NCI-H524 treated with DMSO at 0.1 percent for 48 hours (cell line): ENCODE measurements at regions not wholly inside any gene's neighbourhood (a gene's known extent, or its start where the extent isn't known, plus 50 kb on each side); places are given as distances from the start of the nearest gene placed in this dataset.
"Not testable (repeated sequence)": the region's sequence is repeated elsewhere in the genome, so short reads cannot be mapped to it uniquely, and the experiment has no call there.

Experiments used
- DNase-seq: peaks from one replicate; lab custom pipeline; 2025; lab: John Stamatoyannopoulos, UW

- DNase-seq: no peak
These were observed 323.2 kb upstream of the INTU start for GRCh38 chr4:127309369-127310102.

- DNase-seq: no peak
These were observed 321.4 kb upstream of the INTU start for GRCh38 chr4:127311371-127311770.

- DNase-seq: no peak
These were observed 320.8 kb upstream of the INTU start for GRCh38 chr4:127311924-127312323.

DNA sequence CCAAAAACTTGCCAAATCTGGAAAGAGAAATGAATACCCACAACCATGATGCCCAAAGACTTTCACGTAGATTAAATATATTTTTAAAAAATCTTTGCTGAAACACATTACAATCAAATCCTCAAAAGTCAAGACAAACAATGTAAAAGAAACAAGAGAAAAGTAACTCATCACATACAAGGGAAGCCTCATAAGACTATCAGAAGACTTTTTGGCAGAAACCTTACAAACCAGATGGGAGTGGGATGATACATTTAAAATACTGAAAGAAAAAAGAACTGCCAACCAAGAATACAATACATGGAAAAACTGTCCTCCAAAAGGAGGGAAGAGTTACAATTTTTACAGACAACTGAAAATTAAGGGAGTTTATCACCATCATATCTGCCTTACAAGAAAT lies 319.0 kb upstream of the INTU start:
- no peak for DNase-seq

DNA sequence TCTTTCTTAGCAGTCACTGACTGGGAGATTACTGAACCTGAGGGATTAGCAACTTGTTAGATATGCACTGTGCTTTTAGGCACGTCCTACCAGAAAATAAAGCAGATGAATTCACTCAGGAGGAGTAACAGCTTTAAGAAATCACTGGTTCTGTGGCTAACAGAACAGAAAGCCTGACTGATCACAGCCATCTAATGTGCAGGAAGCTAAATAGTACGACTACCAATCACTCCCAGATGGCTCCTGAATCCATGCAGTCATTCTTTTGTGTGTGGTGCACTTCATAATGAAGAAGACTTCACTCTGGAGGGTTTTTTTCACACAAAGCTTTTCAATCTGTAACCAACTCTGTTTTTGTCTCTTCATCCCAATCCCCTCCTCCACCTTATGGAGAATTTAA lies 305.3 kb upstream of the INTU start:
- DNase-seq: no peak

GRCh38 chr4:127335073-127335620 lies 297.6 kb upstream of the INTU start:
- DNase-seq: no peak

DNA sequence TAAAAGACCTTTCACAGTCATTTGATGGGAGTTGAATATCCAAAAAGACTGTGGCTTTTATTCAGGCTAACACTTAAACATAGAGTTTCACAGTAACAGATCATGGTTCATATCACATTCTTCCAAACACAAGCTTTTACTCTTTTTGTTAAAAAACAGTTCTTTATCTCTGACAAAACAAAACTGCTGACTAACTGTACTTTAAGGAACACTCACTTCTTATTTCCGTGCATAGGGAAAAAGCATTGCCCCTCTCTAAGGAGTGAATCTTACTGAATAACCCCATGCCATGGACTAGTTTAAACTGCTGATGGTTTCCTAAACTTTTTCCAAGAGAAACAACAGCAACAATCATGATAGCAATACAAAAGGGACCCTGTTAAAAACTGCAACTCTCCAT lies 297.0 kb upstream of the INTU start:
- no peak for DNase-seq

DNA sequence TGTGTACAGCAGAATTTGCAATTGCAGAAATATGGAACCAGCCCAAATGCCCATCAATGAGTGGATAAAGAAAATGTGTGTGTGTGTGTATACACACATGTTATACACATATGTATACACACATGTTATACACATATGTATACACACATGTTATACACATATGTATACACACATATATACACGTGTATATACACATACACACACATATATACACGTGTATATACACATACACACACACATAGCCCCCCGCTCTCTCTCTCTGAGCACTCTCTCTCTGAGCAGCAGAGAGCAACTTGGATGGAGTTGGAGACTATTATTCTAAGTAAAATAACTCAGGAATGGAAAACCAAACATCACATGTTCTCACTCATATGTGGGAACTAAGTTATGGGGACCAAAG lies 289.6 kb upstream of the INTU start:
- not testable (repeated sequence) for DNase-seq

GRCh38 chr4:127344071-127344470 lies 288.7 kb upstream of the INTU start:
- DNase-seq: no peak

DNA sequence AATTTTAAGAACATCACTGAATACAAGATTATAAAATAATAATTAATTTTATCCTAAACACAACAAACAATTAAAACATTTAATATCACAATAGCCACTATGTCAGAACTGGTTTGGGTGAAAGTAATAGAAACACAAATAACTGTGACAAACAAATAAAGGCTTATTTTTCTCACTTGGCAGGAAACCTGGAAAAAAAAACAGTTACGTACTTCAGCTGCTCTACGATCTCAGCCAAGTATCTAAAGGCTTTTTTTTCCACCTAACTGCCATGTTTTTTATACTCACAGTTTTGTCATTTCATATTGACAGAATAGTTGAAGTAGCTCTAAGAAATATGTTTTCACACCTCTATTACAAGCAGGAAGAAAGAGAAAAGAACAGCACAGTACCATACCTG lies 284.8 kb upstream of the INTU start:
- DNase-seq: no peak

- no peak for DNase-seq
These were observed 280.3 kb upstream of the INTU start for GRCh38 chr4:127352220-127353113.

DNA sequence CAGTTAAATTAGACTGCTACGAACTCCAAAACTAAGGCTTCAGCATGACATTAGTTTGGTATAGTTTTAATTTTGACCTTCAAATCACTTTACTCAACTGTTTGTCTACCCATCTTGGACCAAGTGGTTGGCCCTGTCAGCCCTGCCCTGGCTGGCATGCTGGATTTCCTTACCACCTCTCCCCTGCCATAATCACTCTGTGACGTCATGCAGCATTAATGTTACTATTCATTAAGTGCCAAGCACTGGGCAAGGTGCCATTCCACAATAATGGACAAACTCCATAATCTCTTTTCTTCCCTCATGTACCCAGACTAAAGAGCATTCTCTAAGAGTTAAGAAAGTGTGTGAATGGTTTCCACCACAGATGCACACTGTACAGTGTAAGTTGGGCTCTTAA lies 277.0 kb upstream of the INTU start:
- no peak for DNase-seq

GRCh38 chr4:127357765-127358164 lies 275.0 kb upstream of the INTU start:
- no peak for DNase-seq

- no peak for DNase-seq
These were observed 270.1 kb upstream of the INTU start for GRCh38 chr4:127362686-127363085.

- no peak for DNase-seq
These were observed 268.4 kb upstream of the INTU start for GRCh38 chr4:127364397-127364796.

DNA sequence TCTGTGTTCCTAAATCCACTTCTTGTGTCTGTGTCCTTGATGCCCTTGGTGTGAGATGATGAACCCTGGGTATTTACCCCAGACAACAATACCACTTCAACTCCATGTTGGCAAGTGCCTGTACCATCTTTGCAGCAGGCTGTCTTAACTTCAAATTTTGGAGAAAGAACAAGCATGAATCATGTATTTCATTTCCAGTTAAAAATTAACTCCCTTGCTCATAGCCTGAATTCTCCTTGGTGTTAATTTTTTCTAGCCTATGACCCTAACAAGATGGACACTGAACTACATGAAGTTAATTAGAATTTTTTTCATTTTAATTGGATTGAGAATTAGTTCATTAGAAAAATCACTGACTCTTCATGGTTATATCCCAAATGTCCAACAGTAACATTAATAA lies 267.8 kb upstream of the INTU start:
- DNase-seq: no peak

DNA sequence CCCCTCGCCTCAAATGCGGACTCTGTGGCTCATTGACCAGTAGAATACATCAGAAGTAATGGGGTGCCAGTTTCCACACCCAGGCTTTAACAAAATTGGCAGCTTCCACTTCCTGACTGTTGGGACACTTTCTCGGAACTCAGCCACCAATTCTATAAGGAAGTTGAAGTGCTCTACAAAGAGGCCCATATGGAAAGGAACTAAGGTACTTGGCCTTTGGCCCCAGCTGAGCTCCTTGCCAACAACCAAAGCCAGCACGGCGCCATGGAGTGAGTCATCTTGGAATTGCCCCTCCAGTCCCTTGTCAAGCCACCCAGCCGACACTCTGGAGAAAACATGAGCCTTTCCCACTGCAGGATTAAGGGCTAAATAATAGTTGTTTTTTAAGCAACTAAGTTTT lies 262.2 kb upstream of the INTU start:
- DNase-seq: no peak

GRCh38 chr4:127379499-127379898 lies 253.3 kb upstream of the INTU start:
- no peak for DNase-seq

DNA sequence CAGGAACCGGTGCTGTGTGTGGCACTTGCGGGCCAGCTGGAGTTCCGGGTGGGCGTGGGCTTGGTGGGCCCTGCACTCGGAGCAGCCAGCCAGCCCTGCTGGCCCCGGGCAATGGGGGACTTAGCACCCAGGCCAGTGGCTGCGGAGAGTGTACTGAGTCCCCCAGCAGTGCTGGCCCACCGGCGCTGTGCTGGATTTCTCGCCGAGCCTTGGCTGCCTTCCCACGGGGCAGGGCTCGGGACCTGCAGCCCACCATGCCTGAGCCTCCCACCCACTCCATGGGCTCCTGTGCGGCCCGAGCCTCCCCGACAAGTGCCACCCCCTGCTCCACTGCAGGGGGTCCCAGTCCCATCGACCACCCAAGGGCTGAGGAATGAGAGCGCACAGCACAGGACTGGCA lies 252.8 kb upstream of the INTU start:
- not testable (repeated sequence) for DNase-seq

- no peak for DNase-seq
These were observed 249.1 kb upstream of the INTU start for GRCh38 chr4:127383666-127384065.

GRCh38 chr4:127394516-127394915 lies 238.2 kb upstream of the INTU start:
- DNase-seq: no peak

DNA sequence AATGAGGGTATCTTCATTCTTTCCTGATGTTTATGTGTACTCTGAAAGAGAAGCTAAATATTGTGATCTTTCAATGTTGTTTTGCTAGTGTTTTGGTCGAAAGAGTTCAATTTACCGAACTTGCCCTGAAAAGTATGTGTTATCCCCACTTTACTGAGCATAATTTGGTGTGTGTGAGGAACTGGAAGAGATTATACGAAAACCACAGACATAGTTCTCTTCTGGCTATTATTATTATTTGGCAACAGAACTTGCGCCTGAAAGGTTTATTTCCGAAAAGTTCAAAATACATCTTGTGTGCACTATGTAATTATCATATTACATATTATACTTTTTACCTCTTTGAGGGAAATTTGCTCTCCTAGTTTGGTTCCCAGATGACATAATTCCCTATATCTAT lies 232.5 kb upstream of the INTU start:
- DNase-seq: no peak

DNA sequence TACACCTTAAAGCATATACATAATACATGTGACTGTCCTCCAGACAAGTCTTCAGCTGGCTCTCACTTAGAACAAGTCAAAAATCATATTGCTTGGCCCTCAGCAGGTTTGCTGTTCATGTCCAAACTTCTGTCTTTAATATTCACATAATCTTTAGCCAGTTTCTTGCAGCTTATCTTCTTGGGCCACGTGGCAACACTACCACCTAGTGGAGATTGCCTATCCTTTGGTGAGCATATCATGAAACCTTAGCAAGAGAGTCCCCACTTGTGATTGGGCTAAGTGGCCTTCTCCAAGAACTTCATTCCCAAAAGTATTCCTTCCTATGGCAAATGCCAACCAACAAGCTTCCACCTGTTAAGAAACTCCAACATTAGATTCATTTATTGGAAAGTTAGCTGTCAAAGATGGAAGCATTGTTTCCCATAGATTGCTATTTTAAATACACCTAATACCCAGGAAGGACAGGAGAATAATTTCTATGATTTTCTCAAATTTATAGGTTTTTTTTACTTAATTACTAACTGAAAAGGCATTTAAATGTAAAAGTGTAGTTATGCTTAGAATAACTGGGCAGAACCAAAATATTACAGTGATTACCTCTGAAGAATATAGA lies 231.9 kb upstream of the INTU start:
- peak; percentile 4 for DNase-seq
